Testis (tissue), 2 donors: ENCODE measurements at regions not wholly inside any gene's neighbourhood (a gene's known extent, or its start where the extent isn't known, plus 50 kb on each side); places are given as distances from the start of the nearest gene placed in this dataset.

ENCODE experiments used
- CTCF ChIP-seq, 3 experiments: fragments of 450-650 bp in 2 of 3; fragments of 200-600 bp in 1 of 3; sonication (generic) in 1 of 3; IDR thresholded peaks; one replicate each; pipeline ENCODE4 v1.5.1; 2016 to 2019; ENCODE audit warnings: antibody characterized with exemption in 3 of 3, mild to moderate bottlenecking in 2 of 3, moderate library complexity in 1 of 3
- POLR2A ChIP-seq: fragments of 450-650 bp; IDR thresholded peaks from one replicate; pipeline ENCODE4 v1.6.1; 2017; ENCODE audit warnings: antibody characterized with exemption, mild to moderate bottlenecking, moderate library complexity

DNA sequence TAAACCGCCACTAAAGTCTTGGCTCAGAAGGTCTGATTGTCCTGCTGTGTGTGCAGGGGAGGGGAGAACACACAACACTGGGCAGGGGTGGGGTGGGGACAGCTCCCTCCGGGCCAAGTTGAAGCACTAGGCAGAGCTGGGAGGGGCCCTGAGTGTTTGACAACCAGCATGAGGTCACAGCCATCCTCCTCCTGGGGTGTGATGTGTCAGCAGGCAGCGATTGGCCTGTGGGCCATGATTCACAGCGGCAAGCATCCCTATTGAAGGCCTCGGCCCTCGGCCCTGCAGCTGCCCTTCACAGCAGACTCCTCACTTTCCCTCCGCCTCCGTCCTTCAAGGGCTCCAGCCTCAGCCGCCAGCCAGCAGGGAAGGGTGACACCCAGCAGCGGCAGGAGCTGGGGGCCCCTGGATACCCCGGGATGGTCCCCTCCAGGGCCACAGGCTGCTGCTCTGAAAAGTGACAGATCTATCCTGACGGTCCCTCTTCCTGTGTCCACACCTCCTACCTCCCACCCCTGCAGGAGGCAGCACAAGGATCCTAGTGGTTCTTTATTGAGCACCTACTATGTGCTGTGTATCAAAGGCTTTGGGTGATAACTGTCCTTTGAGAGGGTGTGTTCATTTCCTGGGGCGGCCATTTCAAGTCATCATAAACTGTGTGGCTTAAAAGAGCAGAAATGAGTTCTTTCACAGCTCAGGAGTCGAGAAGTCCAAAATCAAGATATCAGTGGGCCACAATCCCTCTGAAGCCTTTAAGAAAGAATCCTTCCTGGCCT lies 66.0 kb upstream of the SLC25A33 start:
- TF ChIP-seq CTCF (IDR thresholded peaks at IDR 0.05) = no peak
- TF ChIP-seq POLR2A = no peak
